ENCODE measurements at regions not wholly inside any gene's neighbourhood (a gene's known extent, or its start where the extent isn't known, plus 50 kb on each side); places are given as distances from the start of the nearest gene placed in this dataset.

DNA sequence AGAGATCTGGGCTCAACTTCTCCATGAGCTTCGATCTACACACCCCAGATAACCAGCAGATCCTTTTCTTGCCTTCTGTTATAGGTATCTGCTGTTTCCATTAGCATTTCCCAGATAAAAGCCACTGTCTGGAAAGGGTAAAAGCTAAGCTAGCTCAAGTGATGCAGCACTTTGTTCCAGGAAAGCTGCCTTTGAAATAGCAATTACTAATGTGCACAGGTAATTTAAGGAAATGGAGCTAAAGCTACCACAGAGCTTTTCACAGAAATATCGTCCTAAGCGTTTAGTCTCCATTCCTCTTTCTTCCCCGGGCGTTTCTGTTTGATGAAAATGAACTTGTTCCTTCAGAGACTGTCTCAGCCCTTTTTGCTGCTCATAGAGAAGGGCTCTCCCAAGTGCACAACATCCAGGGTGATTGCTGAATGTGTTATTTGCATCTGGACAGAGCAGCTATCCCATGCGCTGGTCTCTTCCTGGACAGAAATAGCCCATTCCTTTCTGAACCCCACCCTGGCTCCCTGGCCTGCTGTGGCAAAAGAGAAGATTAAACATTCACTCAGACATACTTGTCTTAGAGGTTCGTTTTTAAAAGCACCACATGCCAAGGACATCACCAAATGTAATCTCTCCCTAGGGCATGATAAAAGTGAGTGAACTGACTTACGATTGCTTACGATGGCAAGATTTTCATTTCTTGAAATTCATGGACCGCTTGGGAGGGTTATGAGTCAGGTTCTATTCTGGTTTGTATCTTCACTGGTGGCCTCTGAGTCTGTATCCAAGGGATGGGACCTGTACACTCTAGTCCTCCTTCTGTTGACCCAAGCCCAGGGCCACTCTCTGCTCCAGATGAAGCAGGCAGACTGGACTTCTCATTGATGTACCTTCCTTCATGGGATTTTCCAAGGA lies 429.1 kb upstream of the CDH4 start:
- Histone ChIP-seq H3K36me3 (replicated peaks in 1 of 2; ENCODE audit: control insufficient read depth in 2 of 2, insufficient read depth in 2 of 2, low read length in 2 of 2) (no peaks in the 10 kb centered on the region), H3K27me3 (ENCODE audit: control insufficient read depth in 3 of 3, insufficient read depth in 3 of 3, low read depth in 1 of 3, low read length in 3 of 3) (peaks cover 0 to 3% (median 0%) of the 10 kb centered on the region in 3 experiments), H3K23ac (ENCODE audit: low read depth, low read length, poor library complexity) (no peak overlapping the region), H3K79me1 (ENCODE audit: low read depth, low read length) (no peaks in the 10 kb centered on the region), H3K4me3 (ENCODE audit: low read length in 2 of 2) (no peak overlapping the region), H3K4me1 (ENCODE audit: control insufficient read depth in 2 of 2, insufficient read depth in 1 of 2, low read depth in 1 of 2, low read length in 2 of 2) (peaks cover 0 to 4% of the 10 kb centered on the region in 2 donors), H2BK12ac (ENCODE audit: low read length) (no peak overlapping the region), H3K4me2 (ENCODE audit: insufficient read depth, low read length, poor library complexity, severe bottlenecking) (no peak overlapping the region), H3K14ac (ENCODE audit: low read length) (no peak overlapping the region), H3K9me3 (replicated peaks in 1 of 2; ENCODE audit: control insufficient read depth in 2 of 2, insufficient read depth in 1 of 2, low read depth in 1 of 2, low read length in 2 of 2) (no peaks in the 10 kb centered on the region), H2BK120ac (ENCODE audit: low read depth, low read length) (no peak overlapping the region), H4K91ac (ENCODE audit: low read depth, low read length, poor library complexity) (no peak overlapping the region), H3K9ac (ENCODE audit: low read depth, low read length, poor library complexity) (no peak overlapping the region), H3K27ac (replicated peaks; ENCODE audit: low read length) (no peak overlapping the region), H3K4ac (ENCODE audit: low read length) (no peak overlapping the region), H4K8ac (ENCODE audit: low read depth, low read length) (no peak overlapping the region), H2BK15ac (ENCODE audit: low read length) (no peak overlapping the region), H2AFZ (ENCODE audit: low read length) (no peak overlapping the region), H2AK5ac (ENCODE audit: low read depth, low read length) (no peak overlapping the region), H3K18ac (ENCODE audit: low read length) (no peak overlapping the region), H2BK5ac (ENCODE audit: low read length) (no peak overlapping the region)
- DNase-seq (ENCODE audit: low spot score), result no peak
- no CpG with 5 or more reads among the region's 10 CpGs for WGBS, 2 donors (ENCODE audit: extremely low coverage in 2 of 2, insufficient read length in 2 of 2, insufficient replicate concordance in 1 of 2)

DNA sequence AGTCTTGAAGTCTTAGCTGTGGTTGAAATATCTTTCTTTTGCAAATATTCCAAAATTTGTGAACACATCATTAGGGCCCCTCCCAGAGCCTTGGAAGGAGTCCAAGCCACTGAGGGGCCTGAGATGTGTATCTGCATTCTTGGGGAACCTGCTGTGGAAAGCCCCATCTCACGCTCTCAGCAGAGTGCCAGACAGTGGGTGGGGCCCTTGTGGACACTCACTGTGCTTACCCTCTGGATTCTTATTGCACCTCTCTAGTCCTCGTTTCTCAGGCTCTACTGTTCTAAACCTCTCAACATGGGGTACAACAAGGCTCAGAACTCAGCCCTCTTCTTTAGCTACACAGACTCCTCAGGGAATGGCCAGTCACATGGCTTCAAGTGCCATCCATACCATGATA lies 416.2 kb upstream of the CDH4 start:
- no peak for DNase-seq (ENCODE audit: low spot score)
- Histone ChIP-seq H4K91ac (ENCODE audit: low read depth, low read length, poor library complexity) (no peak overlapping the region), H3K18ac (ENCODE audit: low read length) (no peak overlapping the region), H2BK12ac (ENCODE audit: low read length) (no peak overlapping the region), H3K9ac (ENCODE audit: low read depth, low read length, poor library complexity) (no peak overlapping the region), H3K4me3 (ENCODE audit: low read length in 2 of 2) (no peak overlapping the region), H3K4ac (ENCODE audit: low read length) (no peak overlapping the region), H3K27me3 (ENCODE audit: control insufficient read depth in 3 of 3, insufficient read depth in 3 of 3, low read depth in 1 of 3, low read length in 3 of 3) (no peaks in the 10 kb centered on the region), H3K4me1 (ENCODE audit: control insufficient read depth in 2 of 2, insufficient read depth in 1 of 2, low read depth in 1 of 2, low read length in 2 of 2) (peaks cover 0 to 1% of the 10 kb centered on the region in 2 donors), H3K14ac (ENCODE audit: low read length) (no peak overlapping the region), H2BK120ac (ENCODE audit: low read depth, low read length) (no peak overlapping the region), H2BK15ac (ENCODE audit: low read length) (no peak overlapping the region), H3K27ac (replicated peaks; ENCODE audit: low read length) (no peak overlapping the region), H3K23ac (ENCODE audit: low read depth, low read length, poor library complexity) (no peak overlapping the region), H3K4me2 (ENCODE audit: insufficient read depth, low read length, poor library complexity, severe bottlenecking) (no peak overlapping the region), H4K8ac (ENCODE audit: low read depth, low read length) (no peak overlapping the region), H2AFZ (ENCODE audit: low read length) (no peak overlapping the region), H2AK5ac (ENCODE audit: low read depth, low read length) (peak overlapping the region; percentile 21), H2BK5ac (ENCODE audit: low read length) (no peak overlapping the region), H3K9me3 (replicated peaks in 1 of 2; ENCODE audit: control insufficient read depth in 2 of 2, insufficient read depth in 1 of 2, low read depth in 1 of 2, low read length in 2 of 2) (peaks cover 0 to 1% of the 10 kb centered on the region in 2 donors), H3K79me1 (ENCODE audit: low read depth, low read length) (no peaks in the 10 kb centered on the region), H3K36me3 (replicated peaks in 1 of 2; ENCODE audit: control insufficient read depth in 2 of 2, insufficient read depth in 2 of 2, low read length in 2 of 2) (no peaks in the 10 kb centered on the region)
- WGBS, 2 donors (ENCODE audit: extremely low coverage in 2 of 2, insufficient read length in 2 of 2, insufficient replicate concordance in 1 of 2), result no CpG with 5 or more reads among the region's 2 CpGs

DNA sequence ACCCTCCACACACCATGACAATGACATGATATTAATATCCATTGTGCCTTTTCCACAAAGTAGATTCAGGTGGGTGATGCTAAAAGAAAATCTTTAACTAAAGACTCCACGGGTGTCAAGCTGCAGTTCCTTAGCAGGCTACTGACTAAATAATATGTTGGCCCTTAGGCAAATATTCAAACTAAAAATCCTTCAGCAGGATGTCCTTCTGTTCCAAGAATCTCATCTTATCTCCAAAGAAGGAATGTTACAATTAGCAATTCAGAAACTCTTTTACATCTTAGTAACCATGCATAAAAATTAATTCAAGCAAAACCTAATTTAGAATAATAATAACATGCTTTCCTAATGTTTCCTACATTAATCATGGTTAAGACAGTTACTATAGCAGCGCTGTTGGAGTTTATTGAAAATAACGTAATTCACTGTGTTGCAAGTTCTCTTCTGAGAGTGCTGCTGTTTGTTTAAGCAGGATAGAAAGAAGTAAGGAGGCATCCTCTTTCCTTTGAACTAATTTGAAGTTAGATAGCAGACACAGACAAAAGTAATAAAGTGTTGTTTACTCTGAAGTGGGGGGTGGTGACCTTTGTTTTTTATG lies 414.8 kb upstream of the CDH4 start:
- H3K4me1 ChIP-seq (ENCODE audit: control insufficient read depth in 2 of 2, insufficient read depth in 1 of 2, low read depth in 1 of 2, low read length in 2 of 2), result peaks cover 0 to 1% of the 10 kb centered on the region in 2 donors
- no peaks in the 10 kb centered on the region for H3K9me3 ChIP-seq (replicated peaks in 1 of 2; ENCODE audit: control insufficient read depth in 2 of 2, insufficient read depth in 1 of 2, low read depth in 1 of 2, low read length in 2 of 2)
- H2BK120ac ChIP-seq (ENCODE audit: low read depth, low read length), result no peak overlapping the region
- no peak overlapping the region for H3K4me3 ChIP-seq (ENCODE audit: low read length in 2 of 2)
- H3K27ac ChIP-seq (replicated peaks; ENCODE audit: low read length), result no peak overlapping the region
- no peak overlapping the region for H2BK12ac ChIP-seq (ENCODE audit: low read length)
- no peak overlapping the region for H4K8ac ChIP-seq (ENCODE audit: low read depth, low read length)
- H3K18ac ChIP-seq (ENCODE audit: low read length), result no peak overlapping the region
- H3K23ac ChIP-seq (ENCODE audit: low read depth, low read length, poor library complexity), result no peak overlapping the region
- H2AFZ ChIP-seq (ENCODE audit: low read length), result no peak overlapping the region
- no peak overlapping the region for H2BK15ac ChIP-seq (ENCODE audit: low read length)
- no peak overlapping the region for H3K4ac ChIP-seq (ENCODE audit: low read length)
- no peak overlapping the region for H3K4me2 ChIP-seq (ENCODE audit: insufficient read depth, low read length, poor library complexity, severe bottlenecking)
- no CpG with 5 or more reads among the region's 3 CpGs for WGBS, 2 donors (ENCODE audit: extremely low coverage in 2 of 2, insufficient read length in 2 of 2, insufficient replicate concordance in 1 of 2)
- no peak overlapping the region for H2BK5ac ChIP-seq (ENCODE audit: low read length)
- H4K91ac ChIP-seq (ENCODE audit: low read depth, low read length, poor library complexity), result no peak overlapping the region
- H3K14ac ChIP-seq (ENCODE audit: low read length), result no peak overlapping the region
- no peaks in the 10 kb centered on the region for H3K79me1 ChIP-seq (ENCODE audit: low read depth, low read length)
- no peak for DNase-seq (ENCODE audit: low spot score)
- no peaks in the 10 kb centered on the region for H3K27me3 ChIP-seq (ENCODE audit: control insufficient read depth in 3 of 3, insufficient read depth in 3 of 3, low read depth in 1 of 3, low read length in 3 of 3)
- H3K36me3 ChIP-seq (replicated peaks in 1 of 2; ENCODE audit: control insufficient read depth in 2 of 2, insufficient read depth in 2 of 2, low read length in 2 of 2), result no peaks in the 10 kb centered on the region
- H3K9ac ChIP-seq (ENCODE audit: low read depth, low read length, poor library complexity), result no peak overlapping the region
- no peak overlapping the region for H2AK5ac ChIP-seq (ENCODE audit: low read depth, low read length)

DNA sequence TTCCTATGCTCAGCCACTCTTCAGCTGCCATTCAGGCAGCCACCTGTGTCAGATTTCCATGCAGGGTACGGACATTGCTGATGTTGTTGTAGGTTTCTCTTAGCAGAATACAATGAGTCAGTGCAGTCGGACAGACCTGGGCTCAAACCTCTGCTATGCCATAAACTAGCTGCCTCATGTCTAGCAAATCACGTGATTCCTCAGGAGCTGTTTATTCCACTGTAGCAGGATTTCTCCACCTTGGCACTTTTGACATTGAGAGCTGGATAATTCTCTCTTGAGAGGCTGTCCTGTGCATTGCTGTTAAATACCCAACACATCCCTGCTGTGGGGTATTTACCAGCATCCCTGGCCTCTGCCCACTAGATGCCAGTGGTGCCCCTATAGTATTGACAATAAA lies 413.8 kb upstream of the CDH4 start:
- Histone ChIP-seq H3K18ac (ENCODE audit: low read length) (no peak overlapping the region), H3K4ac (ENCODE audit: low read length) (no peak overlapping the region), H3K27ac (replicated peaks; ENCODE audit: low read length) (no peak overlapping the region), H3K9ac (ENCODE audit: low read depth, low read length, poor library complexity) (no peak overlapping the region), H4K8ac (ENCODE audit: low read depth, low read length) (no peak overlapping the region), H2BK120ac (ENCODE audit: low read depth, low read length) (no peak overlapping the region), H2BK15ac (ENCODE audit: low read length) (no peak overlapping the region), H3K4me2 (ENCODE audit: insufficient read depth, low read length, poor library complexity, severe bottlenecking) (no peak overlapping the region), H3K4me1 (ENCODE audit: control insufficient read depth in 2 of 2, insufficient read depth in 1 of 2, low read depth in 1 of 2, low read length in 2 of 2) (no peaks in the 10 kb centered on the region), H2BK12ac (ENCODE audit: low read length) (no peak overlapping the region), H3K23ac (ENCODE audit: low read depth, low read length, poor library complexity) (no peak overlapping the region), H3K14ac (ENCODE audit: low read length) (no peak overlapping the region), H4K91ac (ENCODE audit: low read depth, low read length, poor library complexity) (no peak overlapping the region), H2BK5ac (ENCODE audit: low read length) (no peak overlapping the region), H2AFZ (ENCODE audit: low read length) (no peak overlapping the region), H3K9me3 (replicated peaks in 1 of 2; ENCODE audit: control insufficient read depth in 2 of 2, insufficient read depth in 1 of 2, low read depth in 1 of 2, low read length in 2 of 2) (no peaks in the 10 kb centered on the region), H3K79me1 (ENCODE audit: low read depth, low read length) (no peaks in the 10 kb centered on the region), H3K27me3 (ENCODE audit: control insufficient read depth in 3 of 3, insufficient read depth in 3 of 3, low read depth in 1 of 3, low read length in 3 of 3) (no peaks in the 10 kb centered on the region), H3K36me3 (replicated peaks in 1 of 2; ENCODE audit: control insufficient read depth in 2 of 2, insufficient read depth in 2 of 2, low read length in 2 of 2) (no peaks in the 10 kb centered on the region), H2AK5ac (ENCODE audit: low read depth, low read length) (no peak overlapping the region), H3K4me3 (ENCODE audit: low read length in 2 of 2) (no peak overlapping the region)
- WGBS, 2 donors (ENCODE audit: extremely low coverage in 2 of 2, insufficient read length in 2 of 2, insufficient replicate concordance in 1 of 2), result no CpG with 5 or more reads among the region's 3 CpGs
- no peak for DNase-seq (ENCODE audit: low spot score)

All from neuronal stem cell (in vitro differentiated cells).